ENCODE measurements at regions not wholly inside any gene's neighbourhood (a gene's known extent, or its start where the extent isn't known, plus 50 kb on each side); places are given as distances from the start of the nearest gene placed in this dataset.

- Histone ChIP-seq H3K36me3 (no peaks in the 10 kb centered on the region), H3K4me3 (no peak overlapping the region), H3K4me1 (no peaks in the 10 kb centered on the region), H3K27me3 (no peaks in the 10 kb centered on the region), H3K27ac (no peak overlapping the region), H3K9me3 (no peaks in the 10 kb centered on the region)
- WGBS, 2 donors = 90 to 95% methylated on average over 6 of the region's 6 CpGs
- TF ChIP-seq POLR2A (IDR thresholded peaks at IDR 0.05) (no peak), POLR2AphosphoS5 (IDR thresholded peaks at IDR 0.05) (no peak), CTCF (IDR thresholded peaks at IDR 0.05) (no peak), EP300 (IDR thresholded peaks at IDR 0.05) (no peak)
- no peak for DNase-seq
- intact Hi-C loops (cut with DNase I) = no loop called here
These were observed 94.6 kb upstream of the DHX40 start for GRCh38 chr17:59470624-59471297.

- WGBS, 2 donors = 90 to 93% methylated on average over 5 of the region's 5 CpGs
- intact Hi-C loops (cut with DNase I) = no loop called here
- H3K36me3 ChIP-seq = no peaks in the 10 kb centered on the region
- H3K27ac ChIP-seq = no peak overlapping the region
- DNase-seq = no peak
- H3K9me3 ChIP-seq = no peaks in the 10 kb centered on the region
- H3K4me1 ChIP-seq = no peaks in the 10 kb centered on the region
- no peaks in the 10 kb centered on the region for H3K27me3 ChIP-seq
- TF ChIP-seq CTCF (IDR thresholded peaks at IDR 0.05) = no peak
- TF ChIP-seq EP300 (IDR thresholded peaks at IDR 0.05) = no peak
- no peak for TF ChIP-seq POLR2A (IDR thresholded peaks at IDR 0.05)
- TF ChIP-seq POLR2AphosphoS5 (IDR thresholded peaks at IDR 0.05) = no peak
- H3K4me3 ChIP-seq = no peak overlapping the region
These were observed 89.0 kb upstream of the DHX40 start for GRCh38 chr17:59476413-59476812.

GRCh38 chr17:59479141-59479540 is 86.3 kb upstream of the DHX40 start:
- intact Hi-C loops (cut with DNase I) = no loop called here

GRCh38 chr17:59483860-59484259 is 81.5 kb upstream of the DHX40 start:
- Histone ChIP-seq H3K27me3 (no peaks in the 10 kb centered on the region), H3K36me3 (no peaks in the 10 kb centered on the region), H3K9me3 (no peaks in the 10 kb centered on the region), H3K4me1 (no peaks in the 10 kb centered on the region), H3K4me3 (no peak overlapping the region), H3K27ac (peak overlapping the region in 1 of 4 donors; percentile 65)
- 52 to 67% methylated on average over 5 of the region's 5 CpGs for WGBS, 2 donors
- intact Hi-C loops (cut with DNase I) = no loop called here
- TF ChIP-seq EP300 (IDR thresholded peaks at IDR 0.05) = no peak
- TF ChIP-seq POLR2AphosphoS5 (IDR thresholded peaks at IDR 0.05) = no peak
- TF ChIP-seq POLR2A (IDR thresholded peaks at IDR 0.05) = no peak
- TF ChIP-seq CTCF (IDR thresholded peaks at IDR 0.05) = no peak
- DNase-seq = no peak

More at GRCh38 chr17:59479141-59479540, 86.3 kb upstream of the DHX40 start:
- Histone ChIP-seq H3K27me3 (no peaks in the 10 kb centered on the region), H3K36me3 (no peaks in the 10 kb centered on the region), H3K4me3 (no peak overlapping the region), H3K27ac (no peak overlapping the region), H3K9me3 (no peaks in the 10 kb centered on the region), H3K4me1 (no peaks in the 10 kb centered on the region)
- WGBS, 2 donors = 97% methylated on average over 2 of the region's 2 CpGs
- DNase-seq = no peak
- TF ChIP-seq EP300 (IDR thresholded peaks at IDR 0.05) (no peak), POLR2A (IDR thresholded peaks at IDR 0.05) (no peak), POLR2AphosphoS5 (IDR thresholded peaks at IDR 0.05) (no peak)

GRCh38 chr17:59485015-59485414 is 80.4 kb upstream of the DHX40 start:
- DNase-seq = no peak
- H3K27ac ChIP-seq = no peak overlapping the region
- TF ChIP-seq EP300 (IDR thresholded peaks at IDR 0.05) (no peak), CTCF (IDR thresholded peaks at IDR 0.05) (no peak), POLR2AphosphoS5 (IDR thresholded peaks at IDR 0.05) (no peak), POLR2A (IDR thresholded peaks at IDR 0.05) (no peak)
- WGBS, 2 donors = 65 to 77% methylated on average over 3 of the region's 3 CpGs
- no peaks in the 10 kb centered on the region for H3K27me3 ChIP-seq
- H3K9me3 ChIP-seq = no peaks in the 10 kb centered on the region
- intact Hi-C loops (cut with DNase I) = no loop called here
- no peak overlapping the region for H3K4me3 ChIP-seq
- no peaks in the 10 kb centered on the region for H3K36me3 ChIP-seq
- peaks cover 0 to 5% (median under 1%) of the 10 kb centered on the region in 4 donors for H3K4me1 ChIP-seq
